ENCODE measurements at regions not wholly inside any gene's neighbourhood (a gene's known extent, or its start where the extent isn't known, plus 50 kb on each side); places are given as distances from the start of the nearest gene placed in this dataset.

DNA sequence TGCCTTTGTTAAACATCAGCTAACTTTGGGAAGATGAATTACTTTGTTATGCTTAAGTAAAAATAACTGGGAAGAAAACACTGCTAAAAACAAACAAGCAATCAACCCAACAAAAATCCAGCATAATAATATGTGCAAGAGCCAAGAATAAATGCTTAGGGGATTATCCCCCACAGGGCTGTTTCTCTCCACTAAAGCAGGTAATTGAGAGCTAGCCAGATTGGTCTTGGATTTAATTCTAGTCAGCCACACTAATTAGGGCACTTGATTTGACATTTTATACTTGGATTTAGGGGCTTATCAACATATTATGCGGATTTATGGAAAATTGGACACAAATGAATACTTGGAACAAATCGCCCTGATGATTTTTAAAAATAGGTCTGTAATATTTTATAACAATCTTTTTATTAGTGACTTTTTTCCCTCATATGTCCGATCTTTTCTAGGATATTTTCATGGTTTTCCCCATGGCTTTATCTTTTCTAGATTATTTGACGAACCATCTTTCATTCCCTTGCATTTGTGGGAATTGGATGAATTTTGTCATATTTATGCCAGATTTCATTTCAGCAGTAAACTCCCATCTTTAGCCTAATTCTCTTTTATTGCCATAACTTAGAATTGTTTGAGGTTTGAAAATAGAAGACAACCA lies 199.1 kb upstream of the NXPH2 start:
- TF ChIP-seq CTCF (IDR thresholded peaks at IDR 0.05; ENCODE audit: poor library complexity, severe bottlenecking) (no peak), EP300 (conservative IDR thresholded peaks at IDR 0.05; ENCODE audit: poor library complexity, severe bottlenecking) (no peak), EZH2 (IDR thresholded peaks at IDR 0.05; ENCODE audit: borderline replicate concordance, insufficient read depth, low read length, poor library complexity, severe bottlenecking) (no peak), REST (IDR thresholded peaks at IDR 0.05; ENCODE audit: borderline replicate concordance) (no peak)
